Thyroid gland (tissue), 4 donors: ENCODE measurements at regions not wholly inside any gene's neighbourhood (a gene's known extent, or its start where the extent isn't known, plus 50 kb on each side); places are given as distances from the start of the nearest gene placed in this dataset.
"Not testable (repeated sequence)": the region's sequence is repeated elsewhere in the genome, so short reads cannot be mapped to it uniquely, and the experiment has no call there.

Experiments used
- DNase-seq, 2 donors: peaks; one replicate each; pipeline ENCODE4 v3.0.0-alpha.2; 2019
- H3K27ac ChIP-seq, 3 donors: fragments of 200-600 bp; sonication (generic); 1 replicate in 2 of 3; 2 replicates in 1 of 3; pipeline ENCODE4 v1.5.1; 2016 to 2019; ENCODE audit warnings: mild to moderate bottlenecking in 1 of 3, moderate library complexity in 1 of 3
- H3K27me3 ChIP-seq: fragments of 200-600 bp; sonication (generic); one replicate; pipeline ENCODE4 v1.5.1; 2019
- H3K36me3 ChIP-seq, 2 donors: fragments of 200-600 bp; sonication (generic); one replicate each; pipeline ENCODE4 v1.5.1; 2016 to 2019
- H3K4me1 ChIP-seq, 2 donors: fragments of 200-600 bp; sonication (generic); one replicate each; pipeline ENCODE4 v1.5.1; 2017 to 2019
- H3K4me3 ChIP-seq, 3 donors: fragments of 200-600 bp; sonication (generic); replicated peaks in 1 of 3; 1 replicate in 2 of 3; 2 replicates in 1 of 3; pipeline ENCODE4 v1.5.1; 2016; ENCODE audit warnings: mild to moderate bottlenecking in 1 of 3
- H3K9me3 ChIP-seq: fragments of 200-600 bp; sonication (generic); one replicate; pipeline ENCODE4 v1.5.1; 2017
- WGBS, 2 donors: methylation state at CpG; one replicate each; pipeline ENCODE4 v1.1.5; 2017; 5-methylcytosine and 5-hydroxymethylcytosine counted together
- intact Hi-C: fragments of 100-400 bp; cut with DNase I; formaldehyde crosslinking; loops from one replicate; pipeline ENCODE4 v1.15.1; 2023

DNA sequence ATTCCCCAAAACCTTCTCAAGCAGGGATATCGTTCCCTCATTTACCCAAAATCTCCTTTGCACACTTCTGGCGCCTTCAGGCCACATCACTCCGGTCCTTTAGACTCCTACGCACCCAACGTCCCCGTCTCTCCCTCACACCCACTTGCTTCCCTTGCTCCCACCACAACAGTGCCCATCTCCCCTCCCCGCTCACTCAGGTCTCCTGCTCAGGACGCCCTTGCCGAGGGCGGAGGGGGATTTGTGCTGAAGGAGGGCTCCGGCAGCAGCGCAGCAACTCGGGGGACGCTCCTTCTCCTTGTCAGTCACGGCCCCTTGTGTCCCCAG is 71.6 kb downstream of the PCMTD2 start:
- H3K27ac ChIP-seq, H3K27me3 ChIP-seq, intact Hi-C loops, H3K4me1 ChIP-seq, H3K9me3 ChIP-seq, DNase-seq, H3K4me3 ChIP-seq, H3K36me3 ChIP-seq: not testable (repeated sequence)
- 13 to 20% methylated on average over 14 of the region's 15 CpGs for WGBS, 2 donors

GRCh38 chr20:64327550-64328317 is 72.2 kb downstream of the PCMTD2 start:
- H3K4me1 ChIP-seq: not testable (repeated sequence)

GRCh38 chr20:64328595-64329250 is 73.2 kb downstream of the PCMTD2 start:
- H3K27ac ChIP-seq, H3K4me1 ChIP-seq, H3K9me3 ChIP-seq, H3K4me3 ChIP-seq, H3K27me3 ChIP-seq, intact Hi-C loops, H3K36me3 ChIP-seq, DNase-seq: not testable (repeated sequence)
- WGBS, 2 donors: 36 to 42% methylated on average over 8 to 9 of the region's 9 CpGs

More at GRCh38 chr20:64327550-64328317, 72.2 kb downstream of the PCMTD2 start:
- 10% methylated on average over 2 of the region's 74 CpGs; no CpG with 5 or more reads in 1 of the 2 donors for WGBS, 2 donors
- H3K4me3 ChIP-seq, H3K9me3 ChIP-seq, H3K27ac ChIP-seq, H3K27me3 ChIP-seq, intact Hi-C loops, H3K36me3 ChIP-seq: not testable (repeated sequence)
- peak; percentile 7 to 22 for DNase-seq

DNA sequence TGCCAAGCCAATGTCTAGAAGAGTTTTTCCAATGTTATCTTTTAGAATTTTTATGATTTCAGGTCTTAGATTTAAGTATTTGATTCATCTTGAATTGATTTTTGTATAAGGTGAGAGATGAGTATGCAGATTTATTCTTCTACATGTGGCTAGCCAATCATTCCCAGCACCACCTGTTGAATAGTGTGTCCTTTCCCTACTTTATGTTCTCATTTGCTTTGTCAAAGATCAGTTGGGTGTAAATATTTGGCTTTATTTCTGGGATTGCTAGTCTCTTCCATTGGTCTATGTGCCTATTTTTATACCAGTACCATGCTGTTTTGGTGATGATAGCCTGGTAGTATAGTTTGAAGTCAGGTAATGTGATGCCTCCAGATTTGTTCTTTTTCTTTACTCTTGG is 77.1 kb downstream of the PCMTD2 start:
- H3K27ac ChIP-seq, intact Hi-C loops, H3K27me3 ChIP-seq, H3K4me1 ChIP-seq, DNase-seq, H3K9me3 ChIP-seq, H3K36me3 ChIP-seq, H3K4me3 ChIP-seq: not testable (repeated sequence)
